GM21529 (cell line): ENCODE measurements at regions not wholly inside any gene's neighbourhood (a gene's known extent, or its start where the extent isn't known, plus 50 kb on each side); places are given as distances from the start of the nearest gene placed in this dataset.

Experiments used
- ATAC-seq: cut with Tn5 transposase; IDR thresholded peaks from one replicate; pipeline ENCODE4 v1.9.1; 2021; ENCODE audit not compliant: unreplicated experiment

GRCh38 chr13:53200498-53201453 is 172.2 kb downstream of the OLFM4 start:
- no peak for ATAC-seq

GRCh38 chr13:53201454-53202225 is 173.0 kb downstream of the OLFM4 start:
- ATAC-seq: no peak

- ATAC-seq: no peak
These were observed 176.0 kb downstream of the OLFM4 start for GRCh38 chr13:53204598-53204997.

GRCh38 chr13:53206455-53206854 is 177.8 kb downstream of the OLFM4 start:
- no peak for ATAC-seq

- ATAC-seq: no peak
These were observed 178.9 kb downstream of the OLFM4 start for GRCh38 chr13:53207556-53207955.

GRCh38 chr13:53214433-53214832 is 185.8 kb downstream of the OLFM4 start:
- no peak for ATAC-seq

- ATAC-seq: no peak
These were observed 186.9 kb downstream of the OLFM4 start for GRCh38 chr13:53215563-53215962.

- ATAC-seq: no peak
These were observed 188.2 kb downstream of the OLFM4 start for GRCh38 chr13:53216773-53217172.

GRCh38 chr13:53217194-53217593 is 188.6 kb downstream of the OLFM4 start:
- ATAC-seq: no peak

- ATAC-seq: no peak
These were observed 191.4 kb downstream of the OLFM4 start for GRCh38 chr13:53220038-53220437.

- ATAC-seq: no peak
These were observed 209.1 kb downstream of the OLFM4 start for GRCh38 chr13:53237696-53238095.

- no peak for ATAC-seq
These were observed 209.6 kb downstream of the OLFM4 start for GRCh38 chr13:53238261-53238660.

GRCh38 chr13:53240401-53241025 is 211.9 kb downstream of the OLFM4 start:
- no peak for ATAC-seq

GRCh38 chr13:53241891-53242348 is 213.3 kb downstream of the OLFM4 start:
- no peak for ATAC-seq

GRCh38 chr13:53249236-53249635 is 220.6 kb downstream of the OLFM4 start:
- no peak for ATAC-seq

GRCh38 chr13:53250272-53250875 is 221.8 kb downstream of the OLFM4 start:
- ATAC-seq: peak; percentile 92

GRCh38 chr13:53250977-53251376 is 222.4 kb downstream of the OLFM4 start:
- ATAC-seq: no peak

GRCh38 chr13:53254500-53254899 is 225.9 kb downstream of the OLFM4 start:
- no peak for ATAC-seq

GRCh38 chr13:53255795-53256194 is 227.2 kb downstream of the OLFM4 start:
- no peak for ATAC-seq

GRCh38 chr13:53260594-53260993 is 232.0 kb downstream of the OLFM4 start:
- ATAC-seq: no peak
